SH-SY5Y (cell line): ENCODE measurements at regions not wholly inside any gene's neighbourhood (a gene's known extent, or its start where the extent isn't known, plus 50 kb on each side); places are given as distances from the start of the nearest gene placed in this dataset.

Experiments used
- GATA2 ChIP-seq: IDR thresholded peaks from 2 replicates; pipeline ENCODE4 v1.6.1; 2011; ENCODE audit warnings: mild to moderate bottlenecking, low read depth, low read length
- GATA3 ChIP-seq: IDR thresholded peaks from 2 replicates; pipeline ENCODE4 v1.6.1; 2011; ENCODE audit warnings: low read depth, mild to moderate bottlenecking, low read length, moderate library complexity

- TF ChIP-seq GATA2 (no peak), GATA3 (no peak)
These were observed 621.8 kb downstream of the TMA16 start for GRCh38 chr4:164116286-164116685.
